H1 (cell line): ENCODE measurements at regions not wholly inside any gene's neighbourhood (a gene's known extent, or its start where the extent isn't known, plus 50 kb on each side); places are given as distances from the start of the nearest gene placed in this dataset.

Source experiments
- RNF2 ChIP-seq: fragments of 200-900, 300-1000 bp; sonication (generic); IDR thresholded peaks from 2 replicates; pipeline ENCODE4 v1.7.1; 2016; ENCODE audit warnings: borderline replicate concordance, low read depth, mild to moderate bottlenecking, antibody characterized with exemption, low read length; ENCODE audit not compliant: poor library complexity, severe bottlenecking; ENCODE audit errors: missing control alignments

DNA sequence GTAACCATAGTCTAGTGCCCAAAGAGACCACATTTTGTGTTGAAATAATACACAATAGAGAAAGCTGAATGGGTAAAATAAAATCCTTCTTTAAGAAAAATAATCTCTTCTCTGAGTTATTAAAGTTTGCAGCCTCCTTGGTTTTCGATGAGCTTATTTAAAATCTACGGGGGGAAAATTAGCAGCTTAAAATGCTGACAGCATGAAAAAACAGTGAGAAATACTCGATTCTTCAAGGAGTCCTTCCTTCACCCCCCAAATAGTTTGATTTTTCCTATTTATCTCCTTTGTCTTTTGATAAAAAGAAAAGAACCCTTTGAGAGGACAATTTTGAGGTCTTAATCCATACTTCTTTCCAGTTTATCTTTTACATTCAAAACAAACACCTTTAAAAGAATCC is 394.0 kb upstream of the B3GALT2 start (continued):
- TF ChIP-seq RNF2 = no peak
